Choroid plexus epithelial cell (primary cell): ENCODE measurements at regions not wholly inside any gene's neighbourhood (a gene's known extent, or its start where the extent isn't known, plus 50 kb on each side); places are given as distances from the start of the nearest gene placed in this dataset.

Source experiments
- DNase-seq: peaks from one replicate; pipeline ENCODE4 v3.0.0-alpha.2; 2010; ENCODE audit warnings: low read depth
- H3K4me3 ChIP-seq: 2 replicates; pipeline ENCODE4 v1.5.1; 2011; ENCODE audit warnings: low read depth, mild to moderate bottlenecking, control low read depth, low read length, moderate library complexity
- CTCF ChIP-seq: conservative IDR thresholded peaks from 2 replicates; pipeline ENCODE4 v1.5.1; 2011; ENCODE audit warnings: low read depth, mild to moderate bottlenecking, control low read depth, inconsistent platforms, low read length, moderate library complexity

- no peak for DNase-seq
- H3K4me3 ChIP-seq = no peak overlapping the region
- no peak for TF ChIP-seq CTCF
Measured at GRCh38 chr11:69358398-69359020, 64.6 kb downstream of the MYEOV start.

- no peak overlapping the region for H3K4me3 ChIP-seq
- DNase-seq = peak; percentile 69
- no peak for TF ChIP-seq CTCF
Measured at GRCh38 chr11:69359735-69360480, 66.0 kb downstream of the MYEOV start.

GRCh38 chr11:69360606-69361005 lies 66.7 kb downstream of the MYEOV start:
- no peak for TF ChIP-seq CTCF
- no peak for DNase-seq
- H3K4me3 ChIP-seq = no peak overlapping the region

GRCh38 chr11:69361048-69361447 lies 67.1 kb downstream of the MYEOV start:
- TF ChIP-seq CTCF = no peak
- DNase-seq = no peak
- no peak overlapping the region for H3K4me3 ChIP-seq

GRCh38 chr11:69361466-69361865 lies 67.5 kb downstream of the MYEOV start:
- no peak overlapping the region for H3K4me3 ChIP-seq
- no peak for DNase-seq
- no peak for TF ChIP-seq CTCF

GRCh38 chr11:69362315-69362714 lies 68.4 kb downstream of the MYEOV start:
- DNase-seq = no peak
- no peak overlapping the region for H3K4me3 ChIP-seq
- peak; percentile 4 for TF ChIP-seq CTCF

GRCh38 chr11:69364921-69365320 lies 71.0 kb downstream of the MYEOV start:
- no peak for DNase-seq
- TF ChIP-seq CTCF = no peak
- H3K4me3 ChIP-seq = no peak overlapping the region
